Activated naive CD4-positive, alpha-beta T cell treated with anti-CD3 and anti-CD28 coated beads, Interleukin-2, amount 50 U/mL, for 72 hours (primary cell): ENCODE measurements at regions not wholly inside any gene's neighbourhood (a gene's known extent, or its start where the extent isn't known, plus 50 kb on each side); places are given as distances from the start of the nearest gene placed in this dataset.

Source experiments
- ATAC-seq, 2 donors: fragments of 150-1000 bp; cut with Tn5 transposase; 2 replicates each; pipeline ENCODE4 v1.10.0; 2021; ENCODE audit warnings: mild to moderate bottlenecking in 2 of 2, moderate library complexity in 2 of 2
- DNase-seq, 2 donors: peaks; one replicate each; pipeline ENCODE4 v3.0.0; 2021 to 2022; ENCODE audit warnings: low spot score in 2 of 2
- H3K27ac Mint-ChIP-seq, 2 donors: one replicate each; pipeline ENCODE4 v1.8.0; 2022; ENCODE audit warnings: mild to moderate bottlenecking in 2 of 2, mixed read lengths in 2 of 2
- H3K36me3 Mint-ChIP-seq, 2 donors: one replicate each; pipeline ENCODE4 v1.8.0; 2022; ENCODE audit warnings: mixed read lengths in 2 of 2
- H3K9me3 Mint-ChIP-seq, 2 donors: one replicate each; pipeline ENCODE4 v1.8.0; 2022; ENCODE audit warnings: mixed read lengths in 2 of 2

GRCh38 chr2:11094021-11094810, 61.1 kb upstream of the SLC66A3 start:
- H3K27ac Mint-ChIP-seq = no peak overlapping the region
- no peaks in the 10 kb centered on the region for H3K9me3 Mint-ChIP-seq
- H3K36me3 Mint-ChIP-seq = no peaks in the 10 kb centered on the region
- DNase-seq (no peak), ATAC-seq (no peak)

- H3K27ac Mint-ChIP-seq = no peak overlapping the region
- no peaks in the 10 kb centered on the region for H3K36me3 Mint-ChIP-seq
- DNase-seq (no peak), ATAC-seq (no peak)
- no peaks in the 10 kb centered on the region for H3K9me3 Mint-ChIP-seq
These were observed 58.7 kb upstream of the SLC66A3 start for GRCh38 chr2:11096591-11096990.

- no peak overlapping the region for H3K27ac Mint-ChIP-seq
- H3K36me3 Mint-ChIP-seq = no peaks in the 10 kb centered on the region
- H3K9me3 Mint-ChIP-seq = no peaks in the 10 kb centered on the region
- no peak for ATAC-seq
- no peak for DNase-seq
These were observed 58.1 kb upstream of the SLC66A3 start for GRCh38 chr2:11097038-11097720.

DNA sequence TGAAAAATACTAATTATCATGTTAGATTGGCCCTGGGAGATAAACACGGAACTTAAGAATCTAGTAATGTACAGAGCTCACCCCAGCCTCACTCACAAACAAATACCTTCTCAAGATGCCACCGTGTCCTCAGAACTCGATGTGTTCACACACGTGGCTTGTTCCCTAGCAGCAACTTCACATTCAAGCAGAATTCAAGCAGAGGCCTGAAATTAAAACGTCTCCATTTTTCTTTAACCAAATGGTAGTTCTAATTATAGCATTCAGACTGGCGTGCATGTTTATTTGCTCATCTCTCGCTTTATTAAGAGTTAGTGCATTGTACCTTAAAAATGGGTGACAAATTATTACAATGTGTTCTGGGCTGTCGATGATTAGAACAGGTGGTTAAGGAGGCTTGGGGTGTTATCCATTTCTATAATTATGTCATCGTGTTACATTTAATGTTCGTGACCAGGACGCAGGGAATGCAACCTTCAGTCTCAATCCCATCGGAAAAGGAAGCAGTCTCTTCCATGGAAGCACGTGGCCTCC, 57.3 kb upstream of the SLC66A3 start:
- no peak overlapping the region for H3K27ac Mint-ChIP-seq
- H3K36me3 Mint-ChIP-seq = no peaks in the 10 kb centered on the region
- ATAC-seq (no peak), DNase-seq (no peak)
- no peaks in the 10 kb centered on the region for H3K9me3 Mint-ChIP-seq

GRCh38 chr2:11099122-11100065, 55.9 kb upstream of the SLC66A3 start:
- ATAC-seq (no peak), DNase-seq (no peak)
- Mint-ChIP-seq H3K27ac (no peak overlapping the region), H3K36me3 (no peaks in the 10 kb centered on the region), H3K9me3 (no peaks in the 10 kb centered on the region)

DNA sequence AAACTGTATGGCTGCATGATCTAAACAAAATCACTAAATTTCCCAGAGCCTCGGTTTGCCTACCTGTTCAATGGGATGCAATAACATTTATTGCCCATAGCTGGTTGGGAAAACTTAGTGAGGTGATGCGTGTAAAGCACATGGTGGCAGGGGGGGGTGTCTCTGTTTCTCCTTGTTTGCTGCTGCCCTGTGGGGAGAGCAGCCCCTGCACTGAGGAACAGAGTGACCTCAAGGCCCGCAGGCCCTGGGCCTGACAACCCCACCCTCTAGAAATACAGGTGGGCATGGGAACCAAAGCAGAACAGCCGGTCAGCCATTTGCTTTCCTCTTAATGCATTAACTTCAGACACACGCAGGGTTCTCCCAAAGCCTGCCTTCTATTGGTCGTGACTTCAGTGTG, 55.1 kb upstream of the SLC66A3 start:
- ATAC-seq = no peak
- DNase-seq = no peak
- Mint-ChIP-seq H3K36me3 (no peaks in the 10 kb centered on the region), H3K9me3 (no peaks in the 10 kb centered on the region), H3K27ac (no peak overlapping the region)

DNA sequence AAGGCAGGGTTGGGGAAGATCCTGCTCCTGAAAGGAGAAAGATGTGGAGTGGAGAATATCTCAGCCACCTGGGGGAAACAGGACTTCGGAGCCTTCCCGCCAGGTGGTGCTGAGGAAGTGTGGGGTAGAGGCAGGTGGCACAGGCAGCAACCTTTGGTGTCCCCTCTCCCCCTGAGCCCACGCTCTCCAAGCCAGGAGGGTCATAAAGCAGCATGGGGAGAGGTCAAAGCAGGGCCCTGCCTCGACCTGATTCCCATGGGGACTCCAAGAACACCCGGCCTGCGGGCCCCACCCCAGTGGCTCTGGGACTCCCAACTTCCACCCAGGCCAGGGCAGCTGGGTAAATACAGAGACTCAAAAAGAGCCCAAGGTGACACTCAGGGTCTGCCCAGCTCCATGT, 54.3 kb upstream of the SLC66A3 start:
- Mint-ChIP-seq H3K9me3 (no peaks in the 10 kb centered on the region), H3K27ac (no peak overlapping the region), H3K36me3 (no peaks in the 10 kb centered on the region)
- ATAC-seq (no peak), DNase-seq (no peak)

DNA sequence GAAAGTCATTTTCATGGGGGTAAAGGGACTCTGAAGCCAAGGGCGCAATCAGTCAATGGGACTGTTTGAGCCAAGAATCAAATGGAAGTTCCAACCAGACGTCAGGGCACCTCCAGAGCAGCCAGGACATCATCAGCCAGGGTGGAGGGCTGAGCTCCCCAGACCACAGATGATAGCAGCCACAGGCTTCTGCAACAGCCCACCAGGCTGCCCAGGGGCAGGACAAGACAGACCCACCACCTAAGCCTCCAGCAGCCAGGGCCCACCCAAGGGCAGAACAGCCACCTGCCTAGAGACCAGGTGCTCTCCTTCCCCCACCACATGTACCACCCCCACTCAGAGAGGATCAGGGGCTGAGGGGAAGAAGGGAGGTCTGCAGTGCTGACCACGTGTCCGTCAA, 53.8 kb upstream of the SLC66A3 start:
- Mint-ChIP-seq H3K9me3 (no peaks in the 10 kb centered on the region), H3K36me3 (no peaks in the 10 kb centered on the region), H3K27ac (no peak overlapping the region)
- DNase-seq = no peak
- no peak for ATAC-seq

- DNase-seq (no peak), ATAC-seq (no peak)
- H3K9me3 Mint-ChIP-seq = no peaks in the 10 kb centered on the region
- H3K36me3 Mint-ChIP-seq = no peaks in the 10 kb centered on the region
- no peak overlapping the region for H3K27ac Mint-ChIP-seq
These were observed 52.8 kb upstream of the SLC66A3 start for GRCh38 chr2:11102466-11102865.

DNA sequence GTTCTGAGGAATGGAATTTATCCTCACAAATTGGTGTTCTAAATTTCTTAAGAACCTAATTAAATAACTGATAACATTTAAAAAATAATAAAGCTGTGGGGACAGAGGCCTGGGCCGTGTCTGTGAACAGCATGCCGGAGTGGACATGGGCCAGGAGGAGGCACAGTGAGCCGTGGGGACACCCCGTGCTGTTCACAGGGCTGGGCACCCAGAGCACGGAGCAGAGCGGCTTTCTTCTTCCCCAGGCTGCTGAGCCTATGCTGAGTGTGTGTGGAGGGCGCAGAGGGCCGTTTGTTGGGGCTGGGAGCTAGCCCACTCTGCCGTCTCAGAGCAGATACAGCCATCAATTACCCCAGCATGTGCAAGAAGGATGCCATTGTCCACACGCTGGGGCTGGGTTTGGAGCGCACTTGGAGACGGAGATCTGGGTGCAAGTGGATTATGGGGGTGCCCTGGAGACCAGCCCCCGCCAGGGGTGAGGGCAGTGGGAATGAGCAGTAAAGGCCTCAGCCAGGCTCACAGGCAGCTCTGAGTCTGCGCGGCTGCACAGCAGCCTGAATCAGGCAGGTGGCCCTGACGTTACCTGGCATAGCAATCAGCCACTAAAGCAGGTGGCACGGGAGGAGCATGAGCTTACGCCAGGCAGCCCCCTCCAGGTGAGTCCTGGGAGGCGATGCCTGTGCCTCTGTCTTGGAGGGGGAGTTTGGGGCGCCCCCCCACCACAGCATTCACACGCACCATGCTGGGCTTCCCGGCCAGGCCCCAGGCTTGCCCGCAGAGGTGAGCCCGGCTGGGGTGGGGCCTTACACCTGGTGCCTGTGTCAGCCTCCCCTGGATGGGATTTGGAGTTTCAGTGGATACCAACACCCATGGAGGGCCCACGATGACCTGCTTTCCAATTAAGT, 52.1 kb upstream of the SLC66A3 start:
- H3K9me3 Mint-ChIP-seq = no peaks in the 10 kb centered on the region
- no peak overlapping the region for H3K27ac Mint-ChIP-seq
- DNase-seq = no peak
- ATAC-seq = no peak
- H3K36me3 Mint-ChIP-seq = no peaks in the 10 kb centered on the region

DNA sequence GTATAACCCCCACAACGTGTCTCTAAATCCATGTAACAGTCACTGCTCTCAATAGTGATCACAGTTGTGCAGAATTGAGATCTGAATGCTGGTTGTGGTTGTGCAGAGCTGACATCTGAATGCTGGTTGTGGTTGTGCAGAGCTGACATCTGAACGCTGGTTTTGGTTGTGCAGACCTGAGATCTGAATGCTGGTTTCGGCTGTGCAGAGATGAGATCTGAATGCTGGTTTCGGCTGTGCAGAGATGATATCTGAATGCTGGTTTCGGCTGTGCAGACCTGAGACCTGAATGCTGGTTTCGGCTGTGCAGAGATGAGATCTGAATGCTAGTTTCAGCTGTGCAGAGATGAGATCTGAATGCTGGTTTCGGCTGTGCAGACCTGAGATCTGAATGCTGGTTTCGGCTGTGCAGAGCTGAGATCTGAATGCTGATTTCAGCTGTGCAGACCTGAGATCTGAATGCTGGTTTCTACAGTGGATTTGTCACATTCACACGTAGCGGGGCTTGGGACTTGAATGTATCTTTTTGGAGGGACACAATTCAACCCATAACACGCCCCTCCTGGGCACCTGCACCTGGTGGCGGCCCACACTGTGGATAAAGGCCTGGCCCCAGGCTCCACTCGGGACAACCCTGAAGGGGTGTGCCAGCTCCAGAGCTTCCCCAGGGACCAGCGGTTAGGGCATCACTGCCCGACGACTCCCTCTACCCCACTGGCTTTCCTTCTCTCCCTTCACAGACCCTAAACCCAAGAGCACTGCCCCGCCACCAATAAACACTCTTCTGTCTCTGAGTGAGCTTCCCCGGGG, 51.1 kb upstream of the SLC66A3 start:
- ATAC-seq (peak in 1 of 2 donors; percentile 50), DNase-seq (no peak)
- no peaks in the 10 kb centered on the region for H3K9me3 Mint-ChIP-seq
- H3K27ac Mint-ChIP-seq = no peak overlapping the region
- no peaks in the 10 kb centered on the region for H3K36me3 Mint-ChIP-seq

DNA sequence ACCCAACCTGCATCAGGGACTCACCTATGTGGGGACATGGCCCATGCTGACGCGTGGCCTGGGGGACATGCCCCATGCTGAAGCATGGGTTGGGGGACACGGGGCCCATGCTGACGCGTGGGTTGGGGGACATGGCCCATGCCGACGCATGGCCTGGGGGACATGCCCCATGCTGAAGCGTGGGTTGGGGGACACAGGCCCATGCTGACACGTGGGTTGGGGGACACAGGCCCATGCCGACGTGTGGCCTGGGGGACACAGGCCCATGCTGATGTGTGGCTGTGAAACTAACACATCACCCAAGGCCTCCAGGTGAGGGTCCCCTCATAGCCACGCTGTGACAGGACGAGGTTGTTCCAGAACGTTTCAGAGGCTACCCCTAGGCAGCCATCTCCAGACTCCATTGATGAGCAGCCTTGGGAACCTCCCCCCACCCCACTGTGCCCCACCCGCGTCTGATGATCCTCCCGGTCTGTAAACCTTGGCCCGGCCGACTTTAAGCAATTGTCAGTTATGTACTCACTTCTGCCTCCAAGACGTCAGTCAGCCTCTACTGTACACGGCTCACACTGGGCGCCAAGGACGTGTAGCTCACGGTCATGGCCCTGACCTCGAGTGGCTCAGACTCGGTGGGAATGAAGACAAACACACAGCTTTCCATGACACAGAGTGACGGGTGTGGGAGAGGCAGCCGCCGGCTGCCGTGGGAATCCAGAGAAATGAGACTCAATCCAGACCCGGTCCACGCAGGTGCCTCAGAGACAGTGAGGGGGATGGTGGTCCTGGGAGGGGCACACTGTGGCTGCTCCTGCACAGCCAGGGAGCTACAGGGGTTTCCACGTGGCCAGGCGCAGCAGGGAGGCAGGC, 50.2 kb upstream of the SLC66A3 start:
- Mint-ChIP-seq H3K36me3 (no peaks in the 10 kb centered on the region), H3K9me3 (no peaks in the 10 kb centered on the region), H3K27ac (no peak overlapping the region)
- DNase-seq (no peak), ATAC-seq (no peak)
